Ishikawa (cell line): ENCODE measurements at regions not wholly inside any gene's neighbourhood (a gene's known extent, or its start where the extent isn't known, plus 50 kb on each side); places are given as distances from the start of the nearest gene placed in this dataset.

Source experiments
- CEBPB ChIP-seq: IDR thresholded peaks from 2 replicates; pipeline ENCODE4 v1.6.1; 2012
- CREB1 ChIP-seq: IDR thresholded peaks from 2 replicates; pipeline ENCODE4 v1.6.1; 2012; ENCODE audit warnings: low read depth
- EGR1 ChIP-seq: IDR thresholded peaks from 2 replicates; pipeline ENCODE4 v1.6.1; 2012
- EP300 ChIP-seq: IDR thresholded peaks from 2 replicates; pipeline ENCODE4 v1.6.1; 2012; ENCODE audit warnings: borderline replicate concordance
- FOXM1 ChIP-seq: IDR thresholded peaks from 2 replicates; pipeline ENCODE4 v1.6.1; 2012; ENCODE audit warnings: low read depth, borderline replicate concordance
- NFIC ChIP-seq: IDR thresholded peaks from 2 replicates; pipeline ENCODE4 v1.6.1; 2012
- RAD21 ChIP-seq: IDR thresholded peaks from 2 replicates; pipeline ENCODE4 v1.6.1; 2012; ENCODE audit warnings: low read depth
- TAF1 ChIP-seq: IDR thresholded peaks from 2 replicates; pipeline ENCODE4 v1.6.1; 2012; ENCODE audit warnings: low read depth, mild to moderate bottlenecking
- TCF12 ChIP-seq: IDR thresholded peaks from 2 replicates; pipeline ENCODE4 v1.6.1; 2012; ENCODE audit warnings: low read depth
- TEAD4 ChIP-seq: IDR thresholded peaks from 2 replicates; pipeline ENCODE4 v1.6.1; 2012
- YY1 ChIP-seq: IDR thresholded peaks from 2 replicates; pipeline ENCODE4 v1.6.1; 2012; ENCODE audit warnings: low read depth
- ZBTB7A ChIP-seq: IDR thresholded peaks from 2 replicates; pipeline ENCODE4 v1.6.1; 2012; ENCODE audit warnings: low read depth
- TF ChIP-seq, protein P1 (sequence below): IDR thresholded peaks from 2 replicates; pipeline ENCODE4 v1.6.1; 2012
- TF ChIP-seq, protein P2 (sequence below): IDR thresholded peaks from 2 replicates; pipeline ENCODE4 v1.6.1; 2012; ENCODE audit warnings: low read depth, mild to moderate bottlenecking
- TF ChIP-seq, protein P3 (sequence below): IDR thresholded peaks from 2 replicates; pipeline ENCODE4 v1.6.1; 2012

DNA sequence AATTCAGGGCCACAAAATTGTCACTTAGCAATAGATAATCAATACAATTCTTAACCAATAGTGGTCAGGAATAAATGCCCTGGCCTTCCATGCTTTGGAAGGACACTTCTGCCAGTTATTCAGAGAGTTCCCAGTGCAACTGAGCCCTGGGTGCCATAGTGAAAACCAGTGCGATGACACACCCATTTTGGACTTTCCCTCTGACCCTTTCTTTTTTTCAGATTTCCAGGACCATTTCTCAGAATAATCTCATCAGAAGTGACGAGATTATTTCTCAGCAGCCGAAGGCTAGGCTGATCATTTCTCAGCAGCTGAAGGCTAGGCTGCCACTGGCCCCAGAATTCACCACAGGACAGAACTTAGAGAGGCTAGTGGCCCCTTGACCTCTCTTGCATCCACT is 106.6 kb upstream of the MYCN start:
- TF ChIP-seq, protein P1, sequence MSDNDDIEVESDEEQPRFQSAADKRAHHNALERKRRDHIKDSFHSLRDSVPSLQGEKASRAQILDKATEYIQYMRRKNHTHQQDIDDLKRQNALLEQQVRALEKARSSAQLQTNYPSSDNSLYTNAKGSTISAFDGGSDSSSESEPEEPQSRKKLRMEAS, result no peak
- TF ChIP-seq EGR1 (no peak), TEAD4 (no peak), FOXM1 (no peak)
- TF ChIP-seq, protein P2, sequence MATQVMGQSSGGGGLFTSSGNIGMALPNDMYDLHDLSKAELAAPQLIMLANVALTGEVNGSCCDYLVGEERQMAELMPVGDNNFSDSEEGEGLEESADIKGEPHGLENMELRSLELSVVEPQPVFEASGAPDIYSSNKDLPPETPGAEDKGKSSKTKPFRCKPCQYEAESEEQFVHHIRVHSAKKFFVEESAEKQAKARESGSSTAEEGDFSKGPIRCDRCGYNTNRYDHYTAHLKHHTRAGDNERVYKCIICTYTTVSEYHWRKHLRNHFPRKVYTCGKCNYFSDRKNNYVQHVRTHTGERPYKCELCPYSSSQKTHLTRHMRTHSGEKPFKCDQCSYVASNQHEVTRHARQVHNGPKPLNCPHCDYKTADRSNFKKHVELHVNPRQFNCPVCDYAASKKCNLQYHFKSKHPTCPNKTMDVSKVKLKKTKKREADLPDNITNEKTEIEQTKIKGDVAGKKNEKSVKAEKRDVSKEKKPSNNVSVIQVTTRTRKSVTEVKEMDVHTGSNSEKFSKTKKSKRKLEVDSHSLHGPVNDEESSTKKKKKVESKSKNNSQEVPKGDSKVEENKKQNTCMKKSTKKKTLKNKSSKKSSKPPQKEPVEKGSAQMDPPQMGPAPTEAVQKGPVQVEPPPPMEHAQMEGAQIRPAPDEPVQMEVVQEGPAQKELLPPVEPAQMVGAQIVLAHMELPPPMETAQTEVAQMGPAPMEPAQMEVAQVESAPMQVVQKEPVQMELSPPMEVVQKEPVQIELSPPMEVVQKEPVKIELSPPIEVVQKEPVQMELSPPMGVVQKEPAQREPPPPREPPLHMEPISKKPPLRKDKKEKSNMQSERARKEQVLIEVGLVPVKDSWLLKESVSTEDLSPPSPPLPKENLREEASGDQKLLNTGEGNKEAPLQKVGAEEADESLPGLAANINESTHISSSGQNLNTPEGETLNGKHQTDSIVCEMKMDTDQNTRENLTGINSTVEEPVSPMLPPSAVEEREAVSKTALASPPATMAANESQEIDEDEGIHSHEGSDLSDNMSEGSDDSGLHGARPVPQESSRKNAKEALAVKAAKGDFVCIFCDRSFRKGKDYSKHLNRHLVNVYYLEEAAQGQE, result no peak

DNA sequence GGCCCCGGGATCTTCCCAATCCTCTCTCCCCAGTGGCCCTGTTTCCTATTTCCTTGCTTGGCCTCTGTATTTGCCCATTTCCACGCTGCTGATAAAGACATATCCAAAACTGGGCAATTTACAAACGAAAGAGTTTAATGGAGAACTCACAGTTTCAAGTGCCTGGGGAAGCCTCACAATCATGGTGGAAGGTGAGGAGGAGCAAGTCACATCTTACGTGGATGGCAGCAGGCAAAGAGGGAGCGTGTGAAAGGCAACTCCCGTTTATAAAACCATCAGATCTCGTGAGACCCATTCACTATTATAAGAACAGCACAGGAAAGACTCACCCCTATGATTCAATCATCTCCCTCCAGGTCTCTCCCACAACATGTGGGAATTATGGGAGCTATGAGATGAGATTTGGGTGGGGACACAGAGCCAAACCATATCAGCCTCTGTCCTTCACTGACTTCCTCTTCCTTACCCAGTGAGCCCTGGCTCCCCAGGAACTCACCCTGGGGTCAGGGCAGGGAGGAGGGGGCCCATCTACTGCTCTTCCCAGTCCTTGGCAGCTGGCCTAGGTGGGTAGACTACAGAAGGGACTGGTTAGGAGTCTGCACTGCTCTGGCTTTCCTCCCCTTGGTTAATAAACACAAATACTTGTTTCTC is 105.8 kb upstream of the MYCN start:
- no peak for TF ChIP-seq EP300
- no peak for TF ChIP-seq TCF12
- no peak for TF ChIP-seq EGR1
- TF ChIP-seq TAF1, result no peak
- no peak for TF ChIP-seq CEBPB
- TF ChIP-seq YY1, result no peak
- TF ChIP-seq NFIC, result no peak
- no peak for TF ChIP-seq ZBTB7A
- no peak for TF ChIP-seq TEAD4
- TF ChIP-seq, protein P2, result no peak
- no peak for TF ChIP-seq RAD21
- TF ChIP-seq, protein P1, result no peak
- TF ChIP-seq, protein P3, sequence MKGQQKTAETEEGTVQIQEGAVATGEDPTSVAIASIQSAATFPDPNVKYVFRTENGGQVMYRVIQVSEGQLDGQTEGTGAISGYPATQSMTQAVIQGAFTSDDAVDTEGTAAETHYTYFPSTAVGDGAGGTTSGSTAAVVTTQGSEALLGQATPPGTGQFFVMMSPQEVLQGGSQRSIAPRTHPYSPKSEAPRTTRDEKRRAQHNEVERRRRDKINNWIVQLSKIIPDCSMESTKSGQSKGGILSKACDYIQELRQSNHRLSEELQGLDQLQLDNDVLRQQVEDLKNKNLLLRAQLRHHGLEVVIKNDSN, result no peak
- no peak for TF ChIP-seq FOXM1
- TF ChIP-seq CREB1, result no peak

DNA sequence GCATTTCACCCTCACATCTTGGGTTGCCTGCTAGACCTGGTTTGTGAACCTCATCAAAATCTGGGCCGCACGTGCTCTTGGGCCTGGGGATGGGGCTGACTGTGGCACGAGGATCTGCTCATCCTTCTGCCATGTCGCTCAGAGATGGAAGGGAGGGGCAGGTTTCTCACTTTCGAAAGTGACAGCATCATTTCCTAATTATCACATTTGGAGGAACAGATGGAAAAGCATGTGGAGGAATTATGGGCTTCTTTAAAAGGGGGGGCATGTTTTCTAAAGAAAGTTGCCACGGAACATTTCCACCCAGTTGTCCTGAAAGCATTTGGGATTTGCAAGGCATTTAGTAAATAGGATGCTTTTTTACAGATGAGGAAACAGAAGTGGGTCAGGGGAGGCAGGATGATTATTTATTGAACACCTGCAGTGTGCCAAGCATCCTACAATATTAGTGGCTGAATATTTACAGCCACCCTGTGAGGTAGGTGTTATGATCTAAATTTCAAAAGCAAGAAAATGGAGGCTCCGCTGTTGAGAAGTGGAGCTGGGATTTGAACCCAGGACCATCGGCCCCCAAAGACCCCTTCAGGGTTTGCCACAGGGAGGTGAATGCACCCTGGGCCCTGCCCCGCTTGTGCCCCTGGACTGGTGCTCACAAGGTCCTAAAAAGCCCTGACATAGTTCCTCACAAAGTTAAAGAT is 104.2 kb upstream of the MYCN start:
- no peak for TF ChIP-seq CEBPB

DNA sequence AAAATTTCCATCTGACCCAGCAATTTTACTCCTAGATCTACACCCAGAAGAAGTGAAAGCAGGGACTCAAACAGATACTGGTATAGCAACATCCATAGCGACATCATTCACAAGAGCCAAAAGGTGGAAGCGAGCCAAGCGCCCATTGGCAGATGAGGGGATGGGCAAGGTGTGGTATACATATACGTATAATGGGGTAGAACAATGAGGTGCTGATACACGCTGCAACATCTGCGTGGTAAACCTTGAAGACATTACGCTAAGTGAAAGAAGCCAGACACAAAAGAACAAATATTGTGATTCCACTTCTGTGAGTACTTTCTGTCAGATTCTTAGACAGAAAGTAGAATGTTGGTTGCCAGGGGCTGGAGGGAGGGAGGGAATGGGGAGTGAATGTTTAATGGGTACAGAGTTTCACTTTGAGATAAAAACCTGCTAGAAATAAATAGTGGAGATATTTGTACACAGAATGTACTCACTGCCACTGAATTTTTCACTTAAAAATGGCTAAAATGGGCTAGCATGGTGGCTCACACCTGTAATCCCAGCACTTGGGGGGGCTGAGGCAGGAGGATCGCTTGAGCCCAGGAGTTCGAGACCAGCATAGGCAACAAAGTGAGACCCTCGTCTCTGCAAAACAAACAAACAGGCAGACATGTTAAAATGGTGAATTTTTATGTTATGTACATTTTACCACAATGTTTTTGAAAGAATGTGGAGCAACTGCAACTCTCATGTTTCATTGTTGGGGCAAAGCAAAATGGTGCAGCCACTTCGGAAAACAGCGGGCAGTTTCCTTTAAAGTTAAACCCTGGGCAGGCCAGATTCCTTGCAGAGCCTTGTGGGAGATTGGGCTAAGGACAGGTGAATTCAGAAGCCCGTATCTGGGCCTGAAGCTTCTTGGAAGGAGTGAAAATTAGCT is 103.4 kb upstream of the MYCN start:
- TF ChIP-seq, protein P3, result no peak
- TF ChIP-seq CREB1 (no peak), FOXM1 (no peak), NFIC (no peak), RAD21 (no peak), TEAD4 (no peak), EGR1 (no peak), CEBPB (no peak), YY1 (no peak)
- TF ChIP-seq, protein P1, result no peak

DNA sequence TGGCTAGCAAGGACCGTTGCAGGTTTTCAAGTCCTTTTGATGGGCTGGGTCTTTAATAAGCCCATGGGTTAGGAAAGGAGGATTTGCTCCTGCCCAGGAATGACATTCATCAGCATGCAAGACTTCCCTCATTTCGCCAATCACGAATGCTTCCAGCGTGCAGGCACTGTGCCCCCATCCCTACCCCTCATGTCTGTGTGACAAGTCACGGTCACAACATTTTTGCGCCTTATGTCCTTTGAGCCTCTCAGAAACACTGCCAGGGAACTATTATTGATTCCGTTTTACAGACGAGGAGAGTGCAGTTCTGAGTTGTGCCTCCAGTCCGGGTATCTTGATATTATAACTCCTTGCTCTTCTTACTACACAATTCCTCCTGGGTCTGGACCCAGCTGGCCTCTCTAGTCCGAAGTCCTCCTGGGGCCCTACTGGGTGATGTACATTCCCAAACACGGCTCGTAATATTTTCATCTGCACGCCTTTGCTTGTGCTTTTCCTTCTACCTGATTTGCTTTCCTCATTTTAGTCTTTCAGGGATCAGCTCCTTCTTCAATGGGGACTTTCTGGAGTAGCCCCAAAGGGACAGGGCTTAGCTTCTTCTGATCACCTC is 101.8 kb upstream of the MYCN start:
- no peak for TF ChIP-seq TAF1
- no peak for TF ChIP-seq TEAD4
- TF ChIP-seq, protein P2, result no peak
- TF ChIP-seq RAD21, result no peak
- TF ChIP-seq NFIC, result no peak
- no peak for TF ChIP-seq TCF12
